Fibroblast of pulmonary artery (primary cell): ENCODE measurements at regions not wholly inside any gene's neighbourhood (a gene's known extent, or its start where the extent isn't known, plus 50 kb on each side); places are given as distances from the start of the nearest gene placed in this dataset.

Experiments used
- DNase-seq: peaks from one replicate; pipeline ENCODE4 v3.0.0-alpha.2; 2010; ENCODE audit warnings: low read depth
- H3K4me3 ChIP-seq: replicated peaks from 2 replicates; pipeline ENCODE4 v1.5.1; 2011; ENCODE audit warnings: low read depth, mild to moderate bottlenecking, control low read depth, low read length, moderate library complexity
- TF ChIP-seq, protein P1 (sequence below): IDR thresholded peaks from 2 replicates; pipeline ENCODE4 v1.5.1; 2011; ENCODE audit warnings: mild to moderate bottlenecking, control low read depth, low read length, inconsistent platforms; ENCODE audit errors: missing control alignments

DNA sequence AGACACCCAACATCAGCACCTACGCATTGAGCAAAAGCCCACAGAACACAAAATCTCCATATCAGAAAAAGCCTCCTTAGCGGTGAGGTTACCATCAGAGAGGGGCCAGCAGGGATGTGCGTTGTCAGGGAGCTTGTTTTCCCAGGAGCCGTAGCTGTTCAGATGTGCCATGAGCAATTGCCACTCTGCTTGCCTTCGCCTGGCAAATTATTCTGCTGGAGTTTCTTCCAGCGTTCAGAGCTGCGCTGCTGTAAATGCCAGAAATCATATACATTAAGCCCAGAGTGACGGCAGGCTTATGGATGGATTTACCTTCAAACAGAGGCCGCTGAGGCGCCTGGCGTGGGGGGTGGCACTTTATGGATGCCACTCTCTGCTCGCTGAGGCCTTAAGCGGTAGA lies 632.3 kb downstream of the BCOR start:
- TF ChIP-seq, protein P1, sequence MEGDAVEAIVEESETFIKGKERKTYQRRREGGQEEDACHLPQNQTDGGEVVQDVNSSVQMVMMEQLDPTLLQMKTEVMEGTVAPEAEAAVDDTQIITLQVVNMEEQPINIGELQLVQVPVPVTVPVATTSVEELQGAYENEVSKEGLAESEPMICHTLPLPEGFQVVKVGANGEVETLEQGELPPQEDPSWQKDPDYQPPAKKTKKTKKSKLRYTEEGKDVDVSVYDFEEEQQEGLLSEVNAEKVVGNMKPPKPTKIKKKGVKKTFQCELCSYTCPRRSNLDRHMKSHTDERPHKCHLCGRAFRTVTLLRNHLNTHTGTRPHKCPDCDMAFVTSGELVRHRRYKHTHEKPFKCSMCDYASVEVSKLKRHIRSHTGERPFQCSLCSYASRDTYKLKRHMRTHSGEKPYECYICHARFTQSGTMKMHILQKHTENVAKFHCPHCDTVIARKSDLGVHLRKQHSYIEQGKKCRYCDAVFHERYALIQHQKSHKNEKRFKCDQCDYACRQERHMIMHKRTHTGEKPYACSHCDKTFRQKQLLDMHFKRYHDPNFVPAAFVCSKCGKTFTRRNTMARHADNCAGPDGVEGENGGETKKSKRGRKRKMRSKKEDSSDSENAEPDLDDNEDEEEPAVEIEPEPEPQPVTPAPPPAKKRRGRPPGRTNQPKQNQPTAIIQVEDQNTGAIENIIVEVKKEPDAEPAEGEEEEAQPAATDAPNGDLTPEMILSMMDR, result no peak
- no peak for DNase-seq
- H3K4me3 ChIP-seq, result no peak overlapping the region

DNA sequence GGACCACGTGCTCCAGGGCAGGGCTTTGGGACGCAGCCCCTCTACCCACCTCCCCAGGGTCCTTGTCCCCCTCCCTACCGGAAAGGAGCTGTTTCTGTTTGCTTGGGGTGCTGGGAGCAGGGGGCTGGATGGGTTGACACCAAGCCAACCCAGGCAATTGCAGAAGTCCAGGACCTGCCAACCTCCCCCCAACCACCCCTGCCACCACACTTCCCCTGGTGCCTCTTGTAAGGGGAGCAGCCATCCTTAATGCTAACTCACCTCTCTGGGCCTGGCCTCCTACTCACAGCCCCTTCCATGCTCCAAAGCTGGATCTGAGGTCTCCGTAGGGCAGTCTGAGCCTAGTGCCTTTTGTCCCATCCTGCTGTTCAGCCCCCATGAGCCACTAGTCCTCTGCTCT lies 631.9 kb downstream of the BCOR start:
- H3K4me3 ChIP-seq, result no peak overlapping the region
- DNase-seq, result no peak
- TF ChIP-seq, protein P1, result no peak

DNA sequence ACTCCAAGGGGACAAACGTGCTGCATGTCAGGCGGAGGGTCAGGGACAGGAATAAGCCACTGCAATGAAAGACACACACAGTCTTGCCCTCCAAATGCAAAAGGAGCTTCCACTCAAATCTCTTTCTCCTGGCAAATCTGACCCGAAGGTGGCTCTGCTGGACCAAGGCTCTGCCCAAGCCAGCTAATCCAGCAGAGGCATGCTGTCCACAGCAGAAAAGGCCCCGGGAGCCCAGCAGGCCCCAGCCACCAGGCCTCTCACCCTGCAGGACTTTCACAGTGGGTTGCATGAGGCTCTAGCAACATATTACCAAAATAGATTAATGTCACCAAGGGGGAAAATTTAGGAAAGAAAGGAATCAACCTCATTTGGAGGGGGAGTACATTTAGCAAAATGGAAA lies 628.6 kb downstream of the BCOR start:
- H3K4me3 ChIP-seq, result no peak overlapping the region
- no peak for DNase-seq
- TF ChIP-seq, protein P1, result no peak

DNA sequence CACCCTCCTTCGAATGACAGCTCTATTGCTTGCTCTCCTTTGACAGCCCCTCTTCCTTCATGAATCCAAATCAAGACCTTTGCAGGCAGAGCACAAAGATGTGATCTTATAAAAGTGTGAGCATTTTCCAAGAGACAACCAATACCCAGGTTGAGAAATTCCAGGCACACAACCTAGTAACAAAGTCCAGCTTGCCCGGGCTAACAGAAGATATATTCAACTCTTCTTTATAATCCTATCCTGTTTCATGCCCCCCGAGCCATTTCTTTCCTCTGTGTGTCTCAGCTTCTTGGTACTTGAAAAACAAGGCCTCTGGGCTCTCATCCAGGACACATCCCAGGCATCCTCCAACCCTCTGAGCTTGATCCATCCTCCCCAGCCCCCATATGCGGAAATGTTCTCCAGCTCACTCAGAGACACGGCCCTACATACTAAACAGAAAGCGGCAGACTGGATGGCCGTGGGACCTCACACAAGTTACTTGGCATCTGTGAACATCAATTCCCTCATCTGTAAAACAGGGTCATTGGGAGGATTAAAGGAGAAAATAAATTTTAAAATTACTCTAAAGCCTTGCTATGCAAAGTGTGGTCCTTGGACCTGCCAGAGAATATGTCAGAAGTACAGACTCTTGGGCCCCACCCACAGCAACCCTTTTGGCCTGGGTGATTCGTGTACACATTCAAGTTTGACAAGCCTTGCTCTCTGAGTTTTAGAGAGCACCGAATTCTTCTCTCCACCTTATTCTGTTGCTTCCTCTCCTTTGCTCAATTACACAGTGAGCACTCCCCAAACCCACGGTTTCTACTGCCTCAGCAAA lies 627.0 kb downstream of the BCOR start:
- TF ChIP-seq, protein P1, result no peak
- DNase-seq, result peak; percentile 63
- H3K4me3 ChIP-seq, result no peak overlapping the region

DNA sequence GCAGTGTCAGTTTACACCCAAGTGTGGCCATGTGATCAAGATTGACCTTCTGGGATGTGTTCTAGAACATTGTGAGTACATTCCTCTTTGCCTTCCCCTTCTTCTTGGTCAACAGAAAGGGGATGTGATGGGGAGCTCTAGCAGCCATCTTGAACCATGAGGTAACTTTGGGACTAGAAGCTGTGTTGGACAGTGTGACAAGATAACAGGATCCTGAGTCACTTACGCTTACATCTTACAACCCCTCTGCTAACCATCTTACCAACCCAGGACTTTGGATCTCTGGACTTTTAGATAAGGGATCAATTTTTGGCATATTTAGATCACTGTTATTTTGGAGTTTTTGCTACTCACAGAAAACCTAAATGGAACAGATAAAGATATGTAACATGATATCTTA lies 625.6 kb downstream of the BCOR start:
- TF ChIP-seq, protein P1, result no peak
- no peak overlapping the region for H3K4me3 ChIP-seq
- no peak for DNase-seq

DNA sequence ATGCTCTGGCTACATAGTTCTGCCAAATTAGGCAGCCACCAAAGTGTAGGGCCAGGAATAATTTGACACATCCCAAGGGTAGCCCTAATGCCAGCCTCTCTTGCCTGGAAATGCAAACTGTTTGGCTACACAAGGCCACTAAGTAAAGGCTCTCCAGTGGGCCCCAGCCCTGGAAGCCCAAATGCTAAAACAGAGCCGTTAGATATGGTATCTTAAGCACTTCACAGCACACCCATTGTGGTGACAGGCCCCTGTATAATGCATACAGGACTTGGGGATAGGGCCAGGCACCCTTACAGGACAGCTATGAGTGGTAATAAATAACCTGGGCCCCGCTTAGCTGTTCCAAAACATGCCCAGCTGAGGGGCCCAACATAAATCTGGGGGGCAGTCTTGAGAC lies 623.9 kb downstream of the BCOR start:
- TF ChIP-seq, protein P1, result no peak
- H3K4me3 ChIP-seq, result no peak overlapping the region
- DNase-seq, result no peak

DNA sequence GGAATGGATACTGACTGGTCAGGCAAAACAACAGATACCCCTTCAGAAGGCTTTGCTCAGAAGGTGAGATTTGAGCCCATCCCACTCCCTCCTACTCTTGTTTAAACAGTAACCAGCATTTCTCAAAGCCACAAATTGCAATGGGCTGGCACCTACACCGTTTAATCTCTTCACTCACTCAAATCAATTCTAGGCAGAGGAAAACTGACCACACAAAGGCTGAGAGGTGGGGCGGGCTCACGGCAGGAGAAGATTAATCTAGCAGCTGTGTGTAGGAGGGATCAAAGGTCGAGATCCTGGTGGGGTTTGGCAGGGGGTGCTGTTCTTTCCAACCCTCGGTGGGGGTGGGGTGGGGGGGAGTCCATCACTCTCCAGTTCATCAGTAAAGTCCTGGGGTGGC lies 622.4 kb downstream of the BCOR start:
- no peak for DNase-seq
- TF ChIP-seq, protein P1, result no peak
- no peak overlapping the region for H3K4me3 ChIP-seq
